ENCODE measurements at regions not wholly inside any gene's neighbourhood (a gene's known extent, or its start where the extent isn't known, plus 50 kb on each side); places are given as distances from the start of the nearest gene placed in this dataset.

DNA sequence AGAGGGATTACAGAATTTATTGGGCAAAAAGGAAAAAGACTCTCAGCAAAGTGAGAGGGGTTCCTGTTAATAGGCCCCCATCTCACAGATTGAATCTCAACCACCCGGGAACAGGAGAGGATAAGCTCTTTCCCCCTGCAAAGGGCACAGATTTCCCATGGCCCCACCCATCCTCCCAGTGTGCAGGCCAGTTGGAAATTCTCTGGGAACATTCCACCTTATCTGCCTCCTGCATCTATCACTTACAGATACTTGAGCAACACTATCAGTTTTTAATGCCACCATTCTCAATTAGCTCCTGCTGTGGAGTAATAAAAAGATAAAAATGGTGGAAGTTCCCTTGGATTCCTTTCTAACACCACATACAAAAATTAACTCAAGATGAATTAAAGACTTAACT, 350.0 kb upstream of the BCHE start:
- no peak for DNase-seq

DNA sequence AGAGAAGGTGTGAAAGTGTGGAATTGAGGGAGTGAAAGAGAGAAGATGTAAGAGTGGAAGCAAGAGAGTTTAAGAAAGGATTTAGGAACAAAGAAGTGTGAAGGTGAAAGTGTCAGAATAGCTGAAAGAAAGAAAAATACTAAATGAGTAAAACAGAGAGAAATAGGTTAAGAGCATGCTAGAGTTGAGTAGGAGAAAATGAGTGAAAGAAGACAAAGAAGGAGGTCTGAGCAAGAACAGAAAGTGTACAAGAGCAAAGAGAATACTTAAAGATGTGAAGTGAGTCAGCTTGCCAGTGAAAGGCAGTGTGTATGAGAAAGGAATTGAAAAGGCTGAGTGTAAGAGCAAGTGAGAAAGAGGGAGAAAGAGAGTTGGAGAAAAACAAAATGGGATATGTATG, 348.8 kb upstream of the BCHE start:
- no peak for DNase-seq

- DNase-seq = no peak
Observed at GRCh38 chr3:166177130-166177529, 339.9 kb upstream of the BCHE start.

- DNase-seq = no peak
Observed at GRCh38 chr3:166171695-166172094, 334.5 kb upstream of the BCHE start.

DNA sequence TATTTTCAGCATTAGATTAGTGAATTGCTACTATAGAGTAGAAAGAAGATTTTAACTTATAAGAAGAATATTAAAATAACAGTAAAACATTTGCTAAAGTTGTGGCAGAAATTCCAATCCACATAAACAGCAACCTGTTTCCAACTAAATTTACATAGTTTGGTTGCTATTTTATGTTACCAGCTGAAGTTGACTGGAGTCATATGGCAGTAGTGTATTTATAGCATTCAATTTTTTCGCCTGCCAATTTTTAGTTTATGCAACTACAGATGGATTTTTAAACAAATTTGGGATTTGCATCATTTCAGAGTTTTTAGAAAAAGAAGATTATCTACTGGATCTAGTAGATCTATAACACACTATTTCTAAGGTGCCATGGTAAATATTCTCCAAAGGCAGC, 332.5 kb upstream of the BCHE start:
- DNase-seq = no peak

DNA sequence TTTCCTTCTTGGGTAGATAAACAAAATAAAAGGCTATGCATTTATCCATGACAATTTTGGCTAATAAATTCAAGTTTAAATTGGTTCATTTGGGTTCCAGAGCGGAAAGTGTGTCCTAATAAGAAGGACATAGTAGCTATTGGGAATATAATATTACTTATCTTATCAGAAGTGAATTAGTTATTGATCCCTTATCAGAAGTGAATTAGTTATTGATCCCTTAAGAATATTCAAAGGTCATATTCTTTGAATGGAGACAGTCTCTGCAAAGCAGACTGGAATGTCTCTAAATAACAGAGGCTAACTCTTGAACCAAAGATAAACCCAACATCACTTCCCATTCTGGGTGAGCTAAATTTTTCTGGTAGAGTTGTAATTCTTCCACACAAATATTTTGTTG, 290.7 kb upstream of the BCHE start:
- DNase-seq = no peak

- no peak for DNase-seq
Observed at GRCh38 chr3:166125179-166125578, 288.0 kb upstream of the BCHE start.

GRCh38 chr3:166123576-166123975, 286.4 kb upstream of the BCHE start:
- DNase-seq = no peak

DNA sequence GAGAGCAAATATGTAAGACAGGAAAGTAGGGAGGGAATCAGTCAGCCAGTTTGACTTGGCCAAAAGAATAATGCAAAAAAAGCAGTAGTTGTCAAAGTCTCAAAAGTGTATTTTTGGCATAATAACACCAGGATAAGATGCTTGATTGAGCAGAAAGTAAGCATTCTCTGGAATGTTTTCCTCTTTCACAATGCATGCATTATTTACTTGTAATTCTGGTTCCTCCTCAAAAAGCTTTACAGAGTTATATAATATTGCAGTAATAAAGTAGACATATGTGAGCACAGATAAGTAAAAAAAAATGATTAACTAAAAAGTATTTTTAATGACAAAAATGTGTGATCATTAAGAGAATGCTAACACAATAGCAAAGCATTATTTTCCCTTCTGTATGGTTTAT, 285.9 kb upstream of the BCHE start:
- DNase-seq = no peak

DNA sequence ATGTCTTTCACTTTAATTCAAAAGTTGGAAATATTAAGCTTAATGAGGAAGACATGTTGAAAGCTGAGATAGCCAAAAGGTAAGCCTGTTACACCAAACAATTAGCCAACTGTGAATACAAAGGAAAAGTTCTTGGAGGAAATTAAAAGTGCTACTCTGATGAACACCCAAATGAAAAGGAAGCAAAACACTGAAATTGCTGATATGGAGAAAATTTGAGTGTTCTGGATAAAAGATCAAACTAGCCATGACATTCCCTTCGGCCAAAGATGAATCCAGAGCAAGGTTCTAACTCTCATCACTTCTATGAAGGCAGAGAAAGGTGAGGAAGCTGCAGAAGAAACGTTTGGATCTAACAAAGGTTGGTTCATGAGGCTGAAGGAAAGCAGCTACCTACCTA, 280.8 kb upstream of the BCHE start:
- DNase-seq = no peak

DNA sequence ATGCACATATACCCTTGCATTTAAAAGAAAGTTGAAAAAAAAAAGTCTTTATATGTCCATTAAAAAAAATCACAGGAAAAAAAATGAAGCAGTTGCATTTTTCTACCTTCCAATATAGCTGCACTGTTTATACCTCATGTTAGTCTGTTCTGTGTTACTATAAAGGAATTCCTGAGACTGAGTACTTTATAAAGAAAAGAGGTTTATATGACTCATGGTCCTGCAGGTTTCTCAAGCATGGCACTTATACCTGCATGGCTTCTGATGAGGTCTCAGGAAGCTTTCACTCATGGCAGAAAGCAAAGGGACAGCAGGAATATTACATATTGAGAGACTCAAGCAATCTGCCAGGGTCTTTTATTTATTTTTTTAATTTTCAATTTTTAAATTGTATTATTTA, 277.2 kb upstream of the BCHE start:
- no peak for DNase-seq

DNA sequence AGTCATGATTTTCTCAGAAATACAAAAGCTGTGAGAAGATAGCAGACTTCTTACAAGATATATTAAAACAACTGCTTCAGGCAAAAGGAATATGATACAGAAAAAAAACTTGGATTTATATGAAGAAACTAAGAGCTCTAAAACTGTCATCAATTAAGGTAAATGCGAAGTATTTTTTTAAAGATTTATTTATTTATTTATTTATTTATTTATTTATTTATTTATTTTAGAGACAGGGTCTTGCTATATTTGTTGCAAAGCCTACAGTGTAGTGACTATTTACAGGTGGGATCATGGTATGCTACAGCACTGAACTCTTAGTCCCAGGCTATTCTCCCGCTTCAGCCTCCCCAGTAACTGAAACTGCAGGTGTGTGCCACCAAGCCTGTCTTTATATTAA, 274.3 kb upstream of the BCHE start:
- no peak for DNase-seq

DNA sequence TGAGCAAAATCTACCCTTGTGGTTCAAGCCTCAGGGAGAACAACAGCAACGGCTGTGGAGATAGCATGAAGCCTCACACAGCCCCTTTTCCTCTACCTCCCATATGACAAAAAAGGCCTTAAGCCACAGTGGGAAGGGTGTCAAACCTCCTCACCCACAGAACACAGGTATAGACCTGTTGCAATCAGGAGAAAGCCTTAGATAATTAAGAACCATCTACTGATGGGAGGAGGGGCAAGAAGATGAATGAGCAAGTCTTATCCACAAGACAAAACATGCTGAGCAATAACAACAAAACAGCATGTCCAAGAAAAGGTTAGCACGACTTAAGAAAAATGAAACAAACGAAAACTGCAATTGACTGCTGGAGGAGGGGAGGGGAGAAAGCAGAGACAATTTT, 272.9 kb upstream of the BCHE start:
- no peak for DNase-seq

GRCh38 chr3:166104938-166105337, 267.7 kb upstream of the BCHE start:
- DNase-seq = no peak

DNA sequence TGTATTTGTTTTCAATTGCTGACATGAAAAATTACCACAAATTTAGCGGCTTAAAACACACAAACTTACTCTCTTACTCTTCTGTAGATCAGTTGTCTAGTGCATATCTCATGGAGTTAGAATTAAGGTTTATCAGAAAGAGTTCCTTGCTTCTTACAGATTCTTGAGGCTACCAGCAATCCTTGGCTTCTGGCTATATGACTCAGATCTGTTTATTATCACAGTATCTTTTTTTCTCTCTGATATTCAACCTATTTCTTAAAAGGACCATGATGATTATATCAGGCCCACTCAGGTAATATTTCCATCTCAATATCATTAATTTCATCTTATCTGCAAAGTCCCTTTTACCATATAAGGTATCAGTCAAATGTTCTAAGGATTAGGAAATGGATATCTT, 263.5 kb upstream of the BCHE start:
- no peak for DNase-seq

GRCh38 chr3:166089575-166089974, 252.4 kb upstream of the BCHE start:
- no peak for DNase-seq

DNA sequence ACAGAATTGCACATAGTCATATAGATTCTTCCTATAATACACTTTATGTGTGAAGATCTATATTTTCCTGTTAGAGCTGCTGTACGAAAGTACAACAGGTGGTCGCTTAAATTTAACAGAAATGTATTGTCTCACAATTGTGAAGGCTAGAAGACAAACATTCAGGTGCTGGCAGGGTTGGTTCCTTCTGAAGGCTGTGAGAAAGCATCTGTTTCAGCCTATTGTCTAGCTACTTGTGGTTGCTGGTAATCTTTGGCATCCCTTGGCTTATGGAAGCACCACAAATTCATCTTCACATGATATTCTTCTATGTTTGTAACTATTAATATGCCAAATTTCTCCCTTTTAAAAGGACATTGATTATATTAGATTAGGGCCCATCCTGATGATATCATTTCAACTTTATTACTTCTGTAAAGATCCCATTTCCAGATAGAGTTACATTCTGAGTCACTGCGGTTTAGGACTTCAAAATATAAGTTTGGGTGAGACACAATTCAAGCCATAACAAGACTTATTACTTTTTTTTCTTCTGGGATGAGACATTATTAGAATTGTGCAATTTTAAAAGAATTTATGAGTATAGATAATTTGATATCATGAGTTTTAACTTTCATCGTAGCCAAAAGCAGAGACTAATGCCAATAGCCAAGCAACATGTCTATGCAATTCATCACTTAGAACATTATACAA, 248.1 kb upstream of the BCHE start:
- DNase-seq = no peak

GRCh38 chr3:166080096-166080495, 242.9 kb upstream of the BCHE start:
- DNase-seq = no peak

GRCh38 chr3:166071831-166072230, 234.6 kb upstream of the BCHE start:
- DNase-seq = no peak

DNA sequence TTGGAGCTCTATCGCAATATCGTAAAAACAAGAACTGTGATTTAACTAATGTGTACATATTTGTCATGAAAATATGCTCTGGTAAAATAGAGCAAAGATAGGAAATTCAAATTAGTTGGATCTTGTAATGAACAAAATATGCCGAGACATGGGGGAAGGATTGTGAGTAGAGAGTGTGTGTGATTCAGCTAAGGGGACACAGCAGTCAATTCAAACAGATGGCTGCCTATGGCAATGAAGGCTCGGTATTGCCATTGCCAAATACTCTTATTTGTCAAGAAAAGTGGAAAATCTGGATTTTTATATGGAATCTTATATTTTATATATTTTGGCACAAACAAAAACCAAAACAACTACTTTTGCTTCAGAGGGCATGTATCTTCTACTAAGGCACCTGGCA, 227.3 kb upstream of the BCHE start:
- no peak for DNase-seq

DNA sequence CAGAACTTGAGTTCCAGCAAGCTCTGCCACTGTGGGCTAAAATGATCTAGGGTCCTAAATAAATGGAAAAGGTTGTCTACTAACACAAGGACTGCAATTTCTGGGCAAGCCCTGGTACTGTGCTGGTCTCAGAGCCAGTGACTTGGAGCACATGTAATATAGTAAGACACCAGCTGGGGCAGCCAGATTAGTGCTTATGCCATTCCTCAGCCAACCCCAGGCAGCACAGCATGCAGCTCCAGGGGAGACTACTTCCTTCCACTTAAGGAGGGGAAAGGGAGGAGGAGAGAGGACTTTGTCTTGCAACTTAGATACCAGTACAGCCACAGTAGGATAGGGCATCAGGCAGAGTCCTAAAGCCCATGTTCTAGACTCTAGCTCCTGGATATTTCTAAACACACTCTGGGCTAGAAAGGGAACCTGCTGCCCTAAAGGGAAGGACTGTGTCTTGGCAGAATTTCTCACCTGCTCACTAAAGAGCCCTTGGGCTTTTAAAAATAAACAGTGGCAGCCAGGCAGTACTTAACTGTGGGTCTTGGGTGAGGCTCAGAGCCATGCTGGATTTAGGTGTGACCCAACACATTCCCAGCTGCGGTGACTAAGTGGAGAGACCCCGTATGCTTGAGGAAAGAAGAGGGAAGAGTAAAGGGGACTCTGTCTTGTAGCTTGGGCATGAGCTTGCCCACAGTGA, 223.7 kb upstream of the BCHE start:
- DNase-seq = no peak

- DNase-seq = no peak
Observed at GRCh38 chr3:166052440-166052839, 215.2 kb upstream of the BCHE start.

- DNase-seq = no peak
Observed at GRCh38 chr3:166029507-166029906, 192.3 kb upstream of the BCHE start.

DNA sequence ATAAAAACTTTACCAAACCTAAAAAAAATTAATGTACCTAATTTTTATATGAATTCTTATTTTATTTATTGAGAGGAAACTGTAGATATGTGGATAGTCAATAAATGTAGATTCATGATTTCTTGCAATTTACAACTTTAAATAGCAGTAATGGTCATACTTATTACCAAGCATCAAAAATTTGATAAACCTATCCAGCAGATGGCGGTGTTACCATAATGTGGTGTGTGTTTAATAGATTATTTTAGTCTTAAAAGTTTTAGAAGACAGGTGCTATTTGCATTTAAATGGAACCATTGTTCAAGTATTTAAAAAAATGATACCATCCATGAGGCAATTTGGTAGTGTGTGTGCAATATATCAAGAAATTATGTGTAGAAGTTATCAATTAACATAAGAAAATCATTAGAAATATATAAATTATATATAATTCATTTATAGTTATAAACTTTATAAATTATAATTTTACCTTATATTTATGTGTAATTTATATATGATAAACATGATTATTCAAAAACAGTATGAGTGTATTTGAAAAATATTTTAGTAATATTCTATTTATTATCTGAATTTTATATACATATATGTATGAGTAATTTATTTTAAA, 176.0 kb upstream of the BCHE start:
- no peak for DNase-seq

DNA sequence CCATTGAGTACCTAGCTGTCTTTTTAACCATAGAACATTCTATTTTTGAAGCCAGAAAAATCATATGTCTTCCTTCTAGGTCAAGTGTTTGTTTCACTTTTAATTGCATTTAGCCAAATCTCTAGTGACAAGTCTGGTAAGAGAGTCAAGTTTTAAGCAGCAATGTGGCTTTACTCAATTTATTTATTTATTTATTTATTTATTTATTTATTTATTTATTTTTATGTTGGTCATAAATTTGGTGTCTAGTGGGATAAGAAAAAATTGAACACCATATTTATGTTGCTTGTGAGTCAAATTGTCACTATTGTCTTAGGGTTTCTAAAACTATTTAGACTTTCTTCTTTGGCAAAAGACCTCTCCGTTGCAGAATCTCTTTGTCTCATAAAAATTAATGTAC, 174.5 kb upstream of the BCHE start:
- no peak for DNase-seq
